Trophoblast cell (in vitro differentiated cells and primary cell): ENCODE measurements at regions not wholly inside any gene's neighbourhood (a gene's known extent, or its start where the extent isn't known, plus 50 kb on each side); places are given as distances from the start of the nearest gene placed in this dataset.

ENCODE experiments used
- DNase-seq, 2 donors: peaks; one replicate each; pipeline ENCODE4 v3.0.0-alpha.2; 2016
- H2AFZ ChIP-seq: 2 replicates; pipeline ENCODE4 v1.6.1; 2013; ENCODE audit warnings: low read length, moderate library complexity, mild to moderate bottlenecking; ENCODE audit not compliant: insufficient read depth, poor library complexity
- H2AK5ac ChIP-seq: 2 replicates; pipeline ENCODE4 v1.6.1; 2013; ENCODE audit warnings: mild to moderate bottlenecking, low read length
- H2BK120ac ChIP-seq: 2 replicates; pipeline ENCODE4 v1.6.1; 2013; ENCODE audit warnings: low read length, mild to moderate bottlenecking, moderate library complexity; ENCODE audit not compliant: insufficient read depth, poor library complexity
- H2BK12ac ChIP-seq: 2 replicates; pipeline ENCODE4 v1.6.1; 2013; ENCODE audit warnings: mild to moderate bottlenecking, low read length, moderate library complexity
- H2BK5ac ChIP-seq: 2 replicates; pipeline ENCODE4 v1.6.1; 2013; ENCODE audit warnings: low read length, low read depth, moderate library complexity, mild to moderate bottlenecking; ENCODE audit not compliant: poor library complexity
- H3K14ac ChIP-seq: 2 replicates; pipeline ENCODE4 v1.6.1; 2013; ENCODE audit warnings: mild to moderate bottlenecking, low read length
- H3K18ac ChIP-seq: 2 replicates; pipeline ENCODE4 v1.6.1; 2013; ENCODE audit warnings: mild to moderate bottlenecking, low read length
- H3K23ac ChIP-seq: 2 replicates; pipeline ENCODE4 v1.6.1; 2013; ENCODE audit warnings: low read length
- H3K27ac ChIP-seq: 2 replicates; pipeline ENCODE4 v1.5.1; 2013; ENCODE audit warnings: low read depth, mild to moderate bottlenecking, inconsistent platforms, low read length, moderate library complexity
- H3K27me3 ChIP-seq: 2 replicates; pipeline ENCODE4 v1.6.1; 2013; ENCODE audit warnings: inconsistent platforms, mild to moderate bottlenecking, low read length, moderate library complexity; ENCODE audit not compliant: insufficient read depth
- H3K36me3 ChIP-seq, 2 experiments: 1 replicate in 1 of 2; 2 replicates in 1 of 2; pipeline ENCODE4 v1.6.1; 2013; ENCODE audit warnings: low read length in 2 of 2, mild to moderate bottlenecking in 2 of 2, moderate library complexity in 1 of 2; ENCODE audit not compliant: insufficient read depth in 2 of 2, control insufficient read depth in 1 of 2
- H3K4ac ChIP-seq: 2 replicates; pipeline ENCODE4 v1.6.1; 2013; ENCODE audit warnings: low read depth, mild to moderate bottlenecking, low read length, moderate library complexity
- H3K4me1 ChIP-seq, 2 experiments: 1 replicate in 1 of 2; 2 replicates in 1 of 2; pipeline ENCODE4 v1.6.1; 2013; ENCODE audit warnings: low read length in 2 of 2, mild to moderate bottlenecking in 2 of 2, moderate library complexity in 1 of 2; ENCODE audit not compliant: insufficient read depth in 2 of 2, control insufficient read depth in 1 of 2
- H3K4me2 ChIP-seq: 2 replicates; pipeline ENCODE4 v1.6.1; 2013; ENCODE audit warnings: inconsistent platforms, mild to moderate bottlenecking, low read length, moderate library complexity
- H3K4me3 ChIP-seq: 2 replicates; pipeline ENCODE4 v1.5.1; 2013; ENCODE audit warnings: mild to moderate bottlenecking, low read depth, low read length, inconsistent platforms
- H3K79me1 ChIP-seq: one replicate; pipeline ENCODE4 v1.6.1; 2013; ENCODE audit warnings: low read length
- H3K79me2 ChIP-seq: 2 replicates; pipeline ENCODE4 v1.6.1; 2013; ENCODE audit warnings: low read length, mild to moderate bottlenecking; ENCODE audit not compliant: control insufficient read depth, insufficient read depth, poor library complexity
- H3K9ac ChIP-seq: 2 replicates; pipeline ENCODE4 v1.6.1; 2013; ENCODE audit warnings: mild to moderate bottlenecking, low read length
- H3K9me3 ChIP-seq: 2 replicates; pipeline ENCODE4 v1.6.1; 2013; ENCODE audit warnings: low read depth, mild to moderate bottlenecking, control low read depth, inconsistent platforms, low read length; ENCODE audit not compliant: insufficient read depth
- H4K12ac ChIP-seq: 2 replicates; pipeline ENCODE4 v1.6.1; 2013; ENCODE audit warnings: low read depth, mild to moderate bottlenecking, low read length, moderate library complexity
- H4K8ac ChIP-seq: 2 replicates; pipeline ENCODE4 v1.6.1; 2013; ENCODE audit warnings: low read depth, mild to moderate bottlenecking, low read length, moderate library complexity
- H4K91ac ChIP-seq: one replicate; pipeline ENCODE4 v1.6.1; 2013; ENCODE audit warnings: low read depth, mild to moderate bottlenecking, low read length, moderate library complexity
- WGBS: extraction: QIAGEN DNeasy Blood & Tissue Kit; methylation state at CpG from one replicate; pipeline ENCODE4 v1.1.7; 2013; ENCODE audit warnings: missing lambda C conversion rate; ENCODE audit not compliant: insufficient read length, insufficient coverage; ENCODE audit errors: extremely low coverage; 5-methylcytosine and 5-hydroxymethylcytosine counted together

- peaks cover 4% of the 10 kb centered on the region for H3K79me1 ChIP-seq
- H3K9ac ChIP-seq = no peak overlapping the region
- H2BK5ac ChIP-seq = no peak overlapping the region
- no peaks in the 10 kb centered on the region for H3K36me3 ChIP-seq
- no peak overlapping the region for H3K23ac ChIP-seq
- H3K4me3 ChIP-seq = no peak overlapping the region
- peaks cover 4% of the 10 kb centered on the region in 2 experiments for H3K4me1 ChIP-seq
- DNase-seq = no peak
- no peak overlapping the region for H2BK12ac ChIP-seq
- H4K8ac ChIP-seq = no peak overlapping the region
- H2AK5ac ChIP-seq = no peak overlapping the region
- no peak overlapping the region for H3K4ac ChIP-seq
- no peaks in the 10 kb centered on the region for H3K9me3 ChIP-seq
- H2AFZ ChIP-seq = peak overlapping the region; percentile 6
- no peak overlapping the region for H2BK120ac ChIP-seq
- H3K79me2 ChIP-seq = no peaks in the 10 kb centered on the region
- H3K27me3 ChIP-seq = no peaks in the 10 kb centered on the region
- WGBS = no CpG with 5 or more reads among the region's 5 CpGs
- no peak overlapping the region for H3K14ac ChIP-seq
- no peak overlapping the region for H3K18ac ChIP-seq
- H3K4me2 ChIP-seq = no peak overlapping the region
- H4K12ac ChIP-seq = no peak overlapping the region
- H3K27ac ChIP-seq = no peak overlapping the region
- H4K91ac ChIP-seq = no peak overlapping the region
Observed at GRCh38 chr9:78606001-78606379, 309.1 kb downstream of the PSAT1 start.

- H4K8ac ChIP-seq = no peak overlapping the region
- no peak overlapping the region for H2BK12ac ChIP-seq
- no peak overlapping the region for H4K91ac ChIP-seq
- H3K27ac ChIP-seq = no peak overlapping the region
- no peaks in the 10 kb centered on the region for H3K9me3 ChIP-seq
- no peak for DNase-seq
- no peak overlapping the region for H3K4me2 ChIP-seq
- no peak overlapping the region for H3K4ac ChIP-seq
- WGBS = no CpG with 5 or more reads among the region's 5 CpGs
- no peak overlapping the region for H3K18ac ChIP-seq
- no peaks in the 10 kb centered on the region for H3K36me3 ChIP-seq
- no peaks in the 10 kb centered on the region for H3K27me3 ChIP-seq
- H2AFZ ChIP-seq = no peak overlapping the region
- H3K79me2 ChIP-seq = no peaks in the 10 kb centered on the region
- no peak overlapping the region for H3K4me3 ChIP-seq
- no peak overlapping the region for H3K23ac ChIP-seq
- no peak overlapping the region for H3K14ac ChIP-seq
- H3K4me1 ChIP-seq = peaks cover 4% of the 10 kb centered on the region in 2 experiments
- peaks cover 4% of the 10 kb centered on the region for H3K79me1 ChIP-seq
- H4K12ac ChIP-seq = no peak overlapping the region
- H3K9ac ChIP-seq = no peak overlapping the region
- H2BK5ac ChIP-seq = no peak overlapping the region
- H2BK120ac ChIP-seq = no peak overlapping the region
- no peak overlapping the region for H2AK5ac ChIP-seq
Observed at GRCh38 chr9:78607853-78608252, 310.9 kb downstream of the PSAT1 start.

GRCh38 chr9:78609450-78609849, 312.5 kb downstream of the PSAT1 start:
- H3K9me3 ChIP-seq = no peaks in the 10 kb centered on the region
- no peak overlapping the region for H2BK120ac ChIP-seq
- no peak overlapping the region for H2BK5ac ChIP-seq
- H3K27me3 ChIP-seq = no peaks in the 10 kb centered on the region
- no peak overlapping the region for H3K14ac ChIP-seq
- DNase-seq = no peak
- H3K18ac ChIP-seq = no peak overlapping the region
- H3K4me1 ChIP-seq = peaks cover 4% of the 10 kb centered on the region in 2 experiments
- H4K91ac ChIP-seq = no peak overlapping the region
- no peak overlapping the region for H2BK12ac ChIP-seq
- H2AK5ac ChIP-seq = no peak overlapping the region
- no CpG with 5 or more reads among the region's 8 CpGs for WGBS
- H3K79me1 ChIP-seq = peaks cover 4% of the 10 kb centered on the region
- no peak overlapping the region for H3K4me3 ChIP-seq
- no peaks in the 10 kb centered on the region for H3K79me2 ChIP-seq
- H3K4ac ChIP-seq = no peak overlapping the region
- no peak overlapping the region for H2AFZ ChIP-seq
- no peak overlapping the region for H4K12ac ChIP-seq
- no peak overlapping the region for H4K8ac ChIP-seq
- H3K9ac ChIP-seq = no peak overlapping the region
- no peaks in the 10 kb centered on the region for H3K36me3 ChIP-seq
- H3K4me2 ChIP-seq = no peak overlapping the region
- peak overlapping the region; percentile 67 for H3K23ac ChIP-seq
- H3K27ac ChIP-seq = no peak overlapping the region

GRCh38 chr9:78612091-78612490, 315.2 kb downstream of the PSAT1 start:
- H2BK5ac ChIP-seq = no peak overlapping the region
- no peak overlapping the region for H2AK5ac ChIP-seq
- no peaks in the 10 kb centered on the region for H3K79me2 ChIP-seq
- no peaks in the 10 kb centered on the region for H3K4me1 ChIP-seq
- no peak overlapping the region for H2BK120ac ChIP-seq
- H3K9ac ChIP-seq = no peak overlapping the region
- no peak overlapping the region for H2BK12ac ChIP-seq
- H3K23ac ChIP-seq = no peak overlapping the region
- H4K8ac ChIP-seq = no peak overlapping the region
- DNase-seq = peak in 1 of 2 donors; percentile 11
- WGBS = no CpG with 5 or more reads among the region's 2 CpGs
- no peak overlapping the region for H3K4ac ChIP-seq
- no peak overlapping the region for H3K27ac ChIP-seq
- no peak overlapping the region for H4K12ac ChIP-seq
- no peaks in the 10 kb centered on the region for H3K36me3 ChIP-seq
- H3K4me3 ChIP-seq = no peak overlapping the region
- H4K91ac ChIP-seq = no peak overlapping the region
- no peak overlapping the region for H3K4me2 ChIP-seq
- H3K18ac ChIP-seq = no peak overlapping the region
- H3K14ac ChIP-seq = no peak overlapping the region
- no peak overlapping the region for H2AFZ ChIP-seq
- no peaks in the 10 kb centered on the region for H3K9me3 ChIP-seq
- no peaks in the 10 kb centered on the region for H3K27me3 ChIP-seq
- H3K79me1 ChIP-seq = no peaks in the 10 kb centered on the region
